ENCODE measurements at regions not wholly inside any gene's neighbourhood (a gene's known extent, or its start where the extent isn't known, plus 50 kb on each side); places are given as distances from the start of the nearest gene placed in this dataset.

- TF ChIP-seq, protein P1, sequence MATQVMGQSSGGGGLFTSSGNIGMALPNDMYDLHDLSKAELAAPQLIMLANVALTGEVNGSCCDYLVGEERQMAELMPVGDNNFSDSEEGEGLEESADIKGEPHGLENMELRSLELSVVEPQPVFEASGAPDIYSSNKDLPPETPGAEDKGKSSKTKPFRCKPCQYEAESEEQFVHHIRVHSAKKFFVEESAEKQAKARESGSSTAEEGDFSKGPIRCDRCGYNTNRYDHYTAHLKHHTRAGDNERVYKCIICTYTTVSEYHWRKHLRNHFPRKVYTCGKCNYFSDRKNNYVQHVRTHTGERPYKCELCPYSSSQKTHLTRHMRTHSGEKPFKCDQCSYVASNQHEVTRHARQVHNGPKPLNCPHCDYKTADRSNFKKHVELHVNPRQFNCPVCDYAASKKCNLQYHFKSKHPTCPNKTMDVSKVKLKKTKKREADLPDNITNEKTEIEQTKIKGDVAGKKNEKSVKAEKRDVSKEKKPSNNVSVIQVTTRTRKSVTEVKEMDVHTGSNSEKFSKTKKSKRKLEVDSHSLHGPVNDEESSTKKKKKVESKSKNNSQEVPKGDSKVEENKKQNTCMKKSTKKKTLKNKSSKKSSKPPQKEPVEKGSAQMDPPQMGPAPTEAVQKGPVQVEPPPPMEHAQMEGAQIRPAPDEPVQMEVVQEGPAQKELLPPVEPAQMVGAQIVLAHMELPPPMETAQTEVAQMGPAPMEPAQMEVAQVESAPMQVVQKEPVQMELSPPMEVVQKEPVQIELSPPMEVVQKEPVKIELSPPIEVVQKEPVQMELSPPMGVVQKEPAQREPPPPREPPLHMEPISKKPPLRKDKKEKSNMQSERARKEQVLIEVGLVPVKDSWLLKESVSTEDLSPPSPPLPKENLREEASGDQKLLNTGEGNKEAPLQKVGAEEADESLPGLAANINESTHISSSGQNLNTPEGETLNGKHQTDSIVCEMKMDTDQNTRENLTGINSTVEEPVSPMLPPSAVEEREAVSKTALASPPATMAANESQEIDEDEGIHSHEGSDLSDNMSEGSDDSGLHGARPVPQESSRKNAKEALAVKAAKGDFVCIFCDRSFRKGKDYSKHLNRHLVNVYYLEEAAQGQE (IDR thresholded peaks at IDR 0.05): no peak
- TF ChIP-seq, protein P2, sequence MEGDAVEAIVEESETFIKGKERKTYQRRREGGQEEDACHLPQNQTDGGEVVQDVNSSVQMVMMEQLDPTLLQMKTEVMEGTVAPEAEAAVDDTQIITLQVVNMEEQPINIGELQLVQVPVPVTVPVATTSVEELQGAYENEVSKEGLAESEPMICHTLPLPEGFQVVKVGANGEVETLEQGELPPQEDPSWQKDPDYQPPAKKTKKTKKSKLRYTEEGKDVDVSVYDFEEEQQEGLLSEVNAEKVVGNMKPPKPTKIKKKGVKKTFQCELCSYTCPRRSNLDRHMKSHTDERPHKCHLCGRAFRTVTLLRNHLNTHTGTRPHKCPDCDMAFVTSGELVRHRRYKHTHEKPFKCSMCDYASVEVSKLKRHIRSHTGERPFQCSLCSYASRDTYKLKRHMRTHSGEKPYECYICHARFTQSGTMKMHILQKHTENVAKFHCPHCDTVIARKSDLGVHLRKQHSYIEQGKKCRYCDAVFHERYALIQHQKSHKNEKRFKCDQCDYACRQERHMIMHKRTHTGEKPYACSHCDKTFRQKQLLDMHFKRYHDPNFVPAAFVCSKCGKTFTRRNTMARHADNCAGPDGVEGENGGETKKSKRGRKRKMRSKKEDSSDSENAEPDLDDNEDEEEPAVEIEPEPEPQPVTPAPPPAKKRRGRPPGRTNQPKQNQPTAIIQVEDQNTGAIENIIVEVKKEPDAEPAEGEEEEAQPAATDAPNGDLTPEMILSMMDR (IDR thresholded peaks at IDR 0.05; ENCODE audit: low read depth, low read length, missing input control): no peak
- no peak for TF ChIP-seq SP1 (IDR thresholded peaks at IDR 0.05)
- no peak for TF ChIP-seq EGR1 (IDR thresholded peaks at IDR 0.05; ENCODE audit: low read depth in 2 of 2)
- TF ChIP-seq, protein P3, sequence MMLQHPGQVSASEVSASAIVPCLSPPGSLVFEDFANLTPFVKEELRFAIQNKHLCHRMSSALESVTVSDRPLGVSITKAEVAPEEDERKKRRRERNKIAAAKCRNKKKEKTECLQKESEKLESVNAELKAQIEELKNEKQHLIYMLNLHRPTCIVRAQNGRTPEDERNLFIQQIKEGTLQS (IDR thresholded peaks at IDR 0.05): no peak
- no peak for TF ChIP-seq TAF1 (conservative IDR thresholded peaks at IDR 0.05)
- no peak for TF ChIP-seq JUND (IDR thresholded peaks at IDR 0.05)
Observed at GRCh38 chr2:226251661-226252060, 548.0 kb downstream of the IRS1 start.

Data from liver (tissue), 3 donors.